Stimulated activated CD4-positive, alpha-beta T cell treated with anti-CD3 and anti-CD28 coated beads, Interleukin-15, amount 100 ng/mL, for 48 hours (primary cell): ENCODE measurements at regions not wholly inside any gene's neighbourhood (a gene's known extent, or its start where the extent isn't known, plus 50 kb on each side); places are given as distances from the start of the nearest gene placed in this dataset.

Experiments
- DNase-seq, 2 donors: peaks; one replicate each; pipeline ENCODE4 v3.0.0-alpha.2; 2020; ENCODE audit warnings: low read depth in 2 of 2

GRCh38 chr10:117865945-117866344 lies 180.8 kb downstream of the RAB11FIP2 start:
- no peak for DNase-seq

- DNase-seq: no peak
These were observed 178.6 kb downstream of the RAB11FIP2 start for GRCh38 chr10:117868151-117868550.

- no peak for DNase-seq
These were observed 170.9 kb downstream of the RAB11FIP2 start for GRCh38 chr10:117875793-117876192.

- DNase-seq: no peak
These were observed 170.5 kb downstream of the RAB11FIP2 start for GRCh38 chr10:117876210-117876609.

- no peak for DNase-seq
These were observed 168.1 kb downstream of the RAB11FIP2 start for GRCh38 chr10:117878626-117879025.

GRCh38 chr10:117884093-117884492 lies 162.6 kb downstream of the RAB11FIP2 start:
- DNase-seq: peak in 1 of 2 donors; percentile 4

- DNase-seq: no peak
These were observed 162.1 kb downstream of the RAB11FIP2 start for GRCh38 chr10:117884592-117884991.

GRCh38 chr10:117885206-117885829 lies 161.4 kb downstream of the RAB11FIP2 start:
- DNase-seq: no peak

GRCh38 chr10:117886766-117887165 lies 160.0 kb downstream of the RAB11FIP2 start:
- DNase-seq: no peak

- DNase-seq: no peak
These were observed 157.1 kb downstream of the RAB11FIP2 start for GRCh38 chr10:117889664-117890063.

GRCh38 chr10:117892681-117893220 lies 154.0 kb downstream of the RAB11FIP2 start:
- DNase-seq: no peak

- no peak for DNase-seq
These were observed 152.4 kb downstream of the RAB11FIP2 start for GRCh38 chr10:117894339-117894738.

- no peak for DNase-seq
These were observed 150.2 kb downstream of the RAB11FIP2 start for GRCh38 chr10:117896517-117896916.

- DNase-seq: no peak
These were observed 147.5 kb downstream of the RAB11FIP2 start for GRCh38 chr10:117899181-117899683.

GRCh38 chr10:117900280-117900679 lies 146.5 kb downstream of the RAB11FIP2 start:
- no peak for DNase-seq

GRCh38 chr10:117903854-117904253 lies 142.9 kb downstream of the RAB11FIP2 start:
- no peak for DNase-seq

- no peak for DNase-seq
These were observed 141.3 kb downstream of the RAB11FIP2 start for GRCh38 chr10:117905404-117905803.

GRCh38 chr10:117911684-117912083 lies 135.1 kb downstream of the RAB11FIP2 start:
- DNase-seq: no peak

- no peak for DNase-seq
These were observed 132.4 kb downstream of the RAB11FIP2 start for GRCh38 chr10:117914334-117914733.

- no peak for DNase-seq
These were observed 125.8 kb downstream of the RAB11FIP2 start for GRCh38 chr10:117920956-117921355.

GRCh38 chr10:117921421-117921820 lies 125.3 kb downstream of the RAB11FIP2 start:
- no peak for DNase-seq

GRCh38 chr10:117924820-117925219 lies 121.9 kb downstream of the RAB11FIP2 start:
- no peak for DNase-seq

GRCh38 chr10:117925369-117925768 lies 121.4 kb downstream of the RAB11FIP2 start:
- DNase-seq: no peak

GRCh38 chr10:117926491-117926890 lies 120.2 kb downstream of the RAB11FIP2 start:
- no peak for DNase-seq
